RCC 7860 (cell line): ENCODE measurements at regions not wholly inside any gene's neighbourhood (a gene's known extent, or its start where the extent isn't known, plus 50 kb on each side); places are given as distances from the start of the nearest gene placed in this dataset.
"Not testable (repeated sequence)": the region's sequence is repeated elsewhere in the genome, so short reads cannot be mapped to it uniquely, and the experiment has no call there.

ENCODE experiments used
- DNase-seq: peaks from one replicate; pipeline ENCODE4 v3.0.0-alpha.2; 2015; ENCODE audit warnings: low spot score
- FAIRE-seq: peaks from 2 replicates; lab custom pipeline; 2012; peaks lifted over from hg19 to GRCh38; lab: Jason Lieb, UNC

DNA sequence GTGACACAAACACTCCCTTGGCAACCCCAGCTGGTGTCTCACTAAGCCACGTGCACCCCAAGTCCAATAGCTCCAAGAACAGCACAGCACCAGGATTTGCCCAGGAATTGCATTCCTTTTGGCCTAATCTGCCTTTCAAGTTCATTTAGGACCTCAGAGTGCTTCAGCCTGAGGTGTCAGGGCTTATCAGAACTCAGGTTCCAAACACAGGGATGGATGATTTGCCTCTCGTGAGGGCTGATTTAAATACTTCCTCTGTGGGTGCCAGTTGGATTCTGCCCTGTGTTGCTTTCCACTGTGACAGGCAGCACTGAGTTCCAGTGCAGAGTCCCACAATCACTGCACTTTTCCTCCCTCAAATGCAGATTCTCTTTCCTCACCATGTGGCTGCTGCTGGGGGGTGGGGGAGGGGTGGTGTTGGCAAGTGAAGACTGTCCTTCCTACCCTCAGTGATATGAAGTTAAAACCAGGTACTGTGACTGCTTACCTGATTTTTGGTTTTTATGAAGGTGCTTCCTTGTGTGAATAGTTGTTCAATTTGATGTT lies 204.3 kb upstream of the STAC start:
- FAIRE-seq: no peak
- no peak for DNase-seq

DNA sequence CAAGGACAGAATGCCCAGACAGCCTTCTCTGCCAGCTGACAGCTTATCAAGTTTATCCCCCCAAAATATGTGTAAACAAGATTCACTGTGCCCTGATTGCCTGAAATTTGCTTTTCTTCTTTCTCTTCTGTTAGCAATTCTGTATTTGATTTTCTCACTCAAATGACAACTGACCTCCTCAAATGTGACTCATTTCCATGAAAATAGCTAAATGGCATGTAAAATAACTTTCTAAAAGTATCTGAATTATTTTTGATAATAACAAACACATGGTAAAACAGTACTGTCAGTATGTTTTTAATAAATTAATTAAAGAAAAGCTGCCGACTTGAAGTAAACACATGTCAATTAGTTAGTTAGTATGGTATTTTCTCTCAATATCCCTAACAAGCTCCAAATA lies 202.3 kb upstream of the STAC start:
- DNase-seq (no peak), FAIRE-seq (no peak)

DNA sequence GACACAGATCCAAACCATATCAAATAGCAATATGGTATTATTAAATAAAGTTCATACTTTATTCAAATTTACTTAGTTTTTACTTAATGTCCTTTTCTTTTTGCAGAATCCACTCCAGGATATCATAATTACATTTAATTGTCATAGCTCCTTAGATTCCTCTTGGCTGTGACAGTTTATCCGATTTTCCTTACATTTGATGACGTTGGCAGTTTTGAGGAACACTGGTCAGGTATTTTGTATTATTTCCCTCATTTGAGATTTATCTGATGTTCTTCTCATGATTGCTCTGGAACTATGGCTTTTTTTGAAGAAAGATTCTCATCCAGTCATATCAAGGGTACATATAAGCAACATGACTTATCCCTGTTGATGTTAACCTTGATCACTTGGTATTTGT lies 198.3 kb upstream of the STAC start:
- DNase-seq (no peak), FAIRE-seq (no peak)

DNA sequence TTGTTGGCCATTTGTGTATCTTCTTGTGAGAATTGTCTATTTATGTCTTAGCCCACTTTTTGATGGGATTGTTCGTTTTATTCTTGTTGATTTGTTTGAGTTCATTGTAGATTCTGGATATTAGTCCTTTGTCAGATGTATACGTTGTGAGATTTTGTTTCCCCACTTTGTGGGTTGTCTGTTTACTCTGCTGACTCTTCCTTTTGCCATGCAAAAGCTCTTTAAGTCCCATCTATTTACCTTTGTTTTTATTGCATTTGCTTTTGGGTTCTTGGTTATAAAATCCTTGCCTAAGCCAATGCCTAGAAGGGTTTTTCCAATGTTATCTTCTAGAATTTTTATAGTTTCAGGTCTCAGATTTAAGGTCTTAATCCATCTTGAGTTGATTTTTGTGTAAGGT lies 193.1 kb upstream of the STAC start:
- not testable (repeated sequence) for FAIRE-seq, DNase-seq

DNA sequence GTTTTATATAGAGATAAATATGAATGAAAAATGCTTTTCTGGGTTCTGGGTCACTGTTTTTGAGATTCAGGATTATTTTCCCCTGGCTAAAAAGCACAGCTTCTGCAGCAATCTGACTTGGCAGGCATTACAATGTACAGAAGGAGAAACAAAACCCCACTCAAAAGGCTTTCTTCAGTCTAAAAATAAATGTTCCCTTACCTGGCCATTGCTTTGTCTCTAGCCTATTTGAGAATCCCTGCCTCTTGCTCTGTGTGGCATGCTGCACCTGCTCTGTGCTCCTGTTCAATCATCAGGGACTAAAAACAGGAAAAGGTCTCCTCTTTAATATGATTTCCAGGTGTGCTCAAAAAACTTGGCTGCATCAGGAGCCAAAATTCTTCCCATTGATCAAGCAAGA lies 187.4 kb upstream of the STAC start:
- DNase-seq (no peak), FAIRE-seq (no peak)

DNA sequence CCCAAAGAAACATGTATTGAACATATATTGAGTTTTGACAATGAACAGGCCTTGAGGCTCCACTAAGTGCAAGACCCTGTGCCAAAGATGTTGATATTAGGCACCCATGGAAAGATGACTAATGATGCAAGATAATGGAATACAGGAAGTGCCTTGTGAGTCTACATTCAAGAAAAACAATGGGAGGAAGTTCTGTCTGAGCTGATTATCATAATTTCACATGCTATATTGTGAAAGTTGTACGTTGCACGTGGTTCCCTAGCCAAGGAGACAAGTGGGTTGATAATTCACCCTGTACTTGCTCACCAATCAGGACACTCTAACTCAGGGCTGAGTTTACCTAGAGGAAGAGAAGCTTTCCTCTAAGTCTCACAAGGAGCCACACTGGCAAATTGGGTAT lies 186.9 kb upstream of the STAC start:
- FAIRE-seq (no peak), DNase-seq (no peak)

DNA sequence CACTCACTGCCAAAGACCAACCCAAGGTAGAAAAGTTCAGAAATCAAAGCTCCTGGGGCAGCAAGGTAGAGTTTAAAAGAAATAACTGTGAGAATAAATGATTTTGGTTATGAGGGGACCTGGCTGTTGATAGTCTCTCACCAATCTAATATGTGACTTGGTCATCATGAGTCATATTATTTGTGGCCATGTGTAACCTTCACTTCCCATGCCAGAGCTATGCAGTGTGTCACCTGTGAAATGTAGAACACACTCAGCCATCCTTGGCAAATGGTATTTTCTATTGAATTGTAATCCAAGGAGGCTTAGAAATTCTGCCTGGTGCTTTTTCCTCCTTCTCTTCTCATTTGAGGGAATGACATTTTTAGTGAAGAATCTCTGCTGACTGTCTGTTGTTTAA lies 184.2 kb upstream of the STAC start:
- peak; percentile 70 for FAIRE-seq

DNA sequence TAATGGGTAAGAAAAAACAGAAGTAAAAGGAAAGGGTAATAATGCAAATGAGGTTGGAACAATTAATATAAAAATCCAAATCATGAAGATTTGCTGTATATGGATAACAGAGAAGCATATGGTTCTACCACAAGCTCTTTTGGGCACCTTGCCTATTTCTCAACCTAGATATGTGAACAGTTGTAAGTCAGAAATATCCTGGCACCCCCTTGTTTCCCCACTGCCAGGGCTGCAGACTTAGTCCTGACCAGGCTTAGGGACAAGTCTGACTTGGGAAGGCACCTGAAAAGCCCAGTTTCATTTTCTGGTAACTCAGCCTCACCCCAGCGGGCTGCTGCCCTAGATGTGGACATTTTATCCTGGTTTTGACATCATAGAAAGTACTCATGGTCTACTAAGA lies 183.2 kb upstream of the STAC start:
- DNase-seq: no peak
- FAIRE-seq: no peak

More for the DNA sequence above, 184.2 kb upstream of the STAC start:
- peak; percentile 60 for DNase-seq

DNA sequence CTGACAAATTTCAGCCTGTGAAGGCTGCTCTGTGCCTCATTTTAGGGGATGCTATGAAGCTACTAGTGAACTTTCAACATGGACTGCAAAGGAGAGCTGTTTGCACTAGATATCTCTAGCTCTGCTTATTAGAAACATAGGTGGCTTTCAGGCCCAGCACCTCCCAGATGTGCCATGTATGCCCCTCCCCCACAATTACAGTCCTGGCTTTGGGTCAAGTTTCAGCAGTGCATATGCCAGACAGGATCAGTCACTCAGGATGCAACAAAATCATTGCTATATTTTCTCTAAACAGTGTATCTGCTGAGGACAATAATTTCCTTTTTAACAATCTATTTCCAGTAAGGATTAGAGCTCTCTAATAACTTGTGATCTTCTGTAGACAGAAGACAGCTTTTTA lies 178.8 kb upstream of the STAC start:
- FAIRE-seq (no peak), DNase-seq (no peak)

DNA sequence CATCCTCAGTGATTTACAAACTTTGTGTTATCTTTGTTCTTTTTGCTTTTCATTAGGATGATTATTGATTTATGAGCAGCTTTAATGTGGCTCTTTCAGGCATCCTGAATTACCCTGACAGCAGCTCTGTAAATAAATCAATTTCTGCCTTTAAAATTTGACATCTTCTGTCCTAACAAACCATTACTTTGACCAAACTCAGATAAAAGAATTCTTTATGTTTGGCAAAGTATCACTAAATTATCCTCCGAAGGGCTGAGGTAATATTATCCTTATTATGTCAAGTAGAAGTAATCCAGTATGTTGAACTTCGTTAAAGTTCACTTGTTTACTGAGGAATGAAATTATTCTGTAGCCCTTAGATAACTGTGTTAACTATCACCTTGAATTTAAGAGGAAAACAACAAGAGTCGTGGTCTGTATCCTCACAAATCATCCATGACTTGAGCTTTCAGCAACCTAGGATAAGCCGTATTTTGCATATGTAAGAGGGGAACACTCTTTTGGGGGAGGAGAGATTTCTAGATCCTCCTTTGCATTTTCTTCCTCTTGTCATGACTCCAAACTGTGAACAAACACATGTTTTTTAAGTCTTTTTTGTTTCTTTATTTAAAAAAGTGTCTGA lies 173.2 kb upstream of the STAC start:
- FAIRE-seq: no peak
- no peak for DNase-seq

DNA sequence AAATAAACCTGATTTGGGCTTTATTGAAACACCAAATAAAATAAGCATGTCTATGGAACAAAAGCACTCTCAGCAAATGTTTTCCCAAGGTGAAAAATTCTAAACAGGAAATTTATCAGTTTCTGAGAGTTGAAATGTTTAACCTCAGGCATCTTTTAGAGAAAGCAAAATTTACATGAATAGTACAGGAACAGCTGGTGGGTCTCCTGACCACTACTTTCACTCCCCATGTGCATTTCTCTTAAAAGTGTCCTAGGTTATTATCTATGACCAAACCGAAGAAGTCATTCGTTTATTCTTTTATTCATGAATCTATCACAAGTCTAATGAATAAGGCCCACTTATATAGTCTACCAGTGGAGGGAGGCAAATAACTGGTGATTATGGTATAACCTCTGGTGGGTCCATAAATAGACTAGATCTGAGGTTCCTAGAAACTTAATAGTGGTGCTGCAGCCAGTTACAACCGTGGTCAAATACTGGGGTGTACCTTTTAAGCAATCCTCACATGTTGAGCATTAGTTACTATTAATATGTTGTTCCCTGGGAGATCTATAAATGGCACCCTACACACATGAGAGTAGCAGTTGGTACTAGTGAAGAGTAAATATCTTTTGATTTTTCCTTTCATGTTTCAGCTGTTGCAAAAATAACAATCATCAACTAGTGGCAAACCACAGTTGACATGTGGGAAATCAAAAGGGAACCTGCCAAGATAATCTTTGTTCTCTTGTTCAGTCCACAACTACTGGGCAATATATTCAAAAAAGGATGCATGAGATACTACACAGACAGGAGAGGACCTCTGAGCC lies 169.3 kb upstream of the STAC start:
- DNase-seq: no peak
- FAIRE-seq: no peak

DNA sequence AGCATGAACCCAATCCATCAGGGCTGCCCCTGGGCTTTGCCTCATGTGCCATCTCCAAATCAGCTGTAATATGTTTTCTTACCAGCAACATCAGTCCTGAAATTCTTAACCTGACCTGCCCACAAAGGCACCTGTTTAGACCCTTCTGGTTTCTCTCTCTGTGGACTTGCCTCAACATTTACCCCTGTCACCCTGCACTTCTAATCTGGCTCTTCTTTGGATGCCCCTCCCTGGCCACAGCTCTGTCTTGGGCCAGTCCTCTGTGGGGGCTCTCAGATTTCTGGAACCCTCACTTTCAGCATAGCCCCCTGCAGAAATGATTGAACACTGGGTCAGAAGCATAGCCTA lies 168.7 kb upstream of the STAC start:
- no peak for DNase-seq
- FAIRE-seq: no peak

DNA sequence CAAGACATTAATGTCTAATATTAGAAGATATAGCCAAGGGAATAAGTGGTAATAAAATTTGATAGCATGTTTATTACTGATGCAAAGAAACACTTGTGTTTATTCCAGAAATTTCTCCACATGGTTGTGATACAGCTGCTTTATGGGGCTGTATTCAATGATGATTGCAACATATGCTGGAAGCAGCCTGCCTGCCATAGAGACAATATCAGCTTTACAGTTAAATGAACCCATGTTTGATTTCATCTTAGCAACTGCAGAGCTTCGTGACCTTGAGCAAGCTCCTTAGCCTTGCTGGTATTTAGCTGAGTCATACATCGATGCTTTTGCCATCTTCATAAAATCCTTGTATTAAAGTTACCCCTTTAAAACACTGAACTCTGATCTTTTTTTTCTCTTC lies 168.1 kb upstream of the STAC start:
- FAIRE-seq: no peak

DNA sequence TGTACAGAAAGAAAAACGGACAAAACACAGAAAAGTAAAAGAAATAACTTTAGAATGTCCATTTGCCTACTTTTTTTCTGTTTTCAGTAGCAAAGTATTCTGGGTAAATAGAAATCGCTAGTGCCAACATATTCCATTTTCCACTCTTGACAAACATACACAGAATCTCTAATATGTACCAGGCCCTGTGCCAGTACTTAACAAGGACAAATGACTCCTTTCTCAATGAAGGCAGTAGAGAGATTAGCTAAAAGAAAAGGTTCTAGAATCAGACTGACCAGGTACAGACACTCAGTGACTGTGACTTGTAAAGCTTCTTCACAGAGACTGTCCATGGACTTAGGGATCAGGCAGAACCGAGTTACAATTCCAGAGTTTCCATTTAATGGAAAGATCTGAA lies 165.8 kb upstream of the STAC start:
- FAIRE-seq (no peak), DNase-seq (no peak)

More for the DNA sequence above, 168.1 kb upstream of the STAC start:
- peak; percentile 7 for DNase-seq

DNA sequence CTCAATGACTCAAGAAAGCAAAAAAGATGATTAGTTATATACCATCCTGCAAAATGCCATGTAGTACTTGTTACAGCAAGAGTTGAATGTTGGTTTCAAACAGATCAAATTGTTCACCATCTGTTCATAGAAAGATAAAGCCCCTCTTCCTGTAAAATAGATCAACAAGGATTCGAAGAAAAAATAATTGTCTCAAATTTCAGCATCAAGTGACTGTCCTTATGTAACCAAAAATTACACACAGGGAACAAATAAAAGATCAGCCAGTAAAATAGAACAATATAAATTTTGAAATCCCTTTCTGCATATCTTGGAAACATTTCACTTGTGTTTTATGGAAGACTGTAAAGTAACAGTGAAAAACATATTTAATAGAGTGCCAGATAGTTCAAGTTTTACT lies 165.1 kb upstream of the STAC start:
- FAIRE-seq: no peak
- no peak for DNase-seq

DNA sequence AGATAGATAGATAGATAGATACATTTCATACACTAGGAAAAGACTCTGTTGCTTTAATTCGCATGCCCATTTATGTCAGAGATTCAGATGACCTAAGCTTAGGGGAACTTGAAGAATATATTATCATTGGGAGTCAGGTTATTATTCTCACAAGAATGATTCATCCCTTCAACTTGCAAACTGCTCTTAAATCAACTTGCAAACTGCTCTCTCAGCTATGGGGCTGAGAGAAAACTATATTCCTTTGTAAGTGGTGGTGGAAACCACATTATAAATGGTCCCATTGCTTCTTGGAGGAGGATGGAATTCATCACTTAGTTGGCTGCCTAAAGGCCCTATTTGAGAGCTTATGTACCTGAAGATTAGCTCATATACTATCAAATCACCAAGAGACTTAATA lies 160.9 kb upstream of the STAC start:
- DNase-seq: peak; percentile 54
- no peak for FAIRE-seq

DNA sequence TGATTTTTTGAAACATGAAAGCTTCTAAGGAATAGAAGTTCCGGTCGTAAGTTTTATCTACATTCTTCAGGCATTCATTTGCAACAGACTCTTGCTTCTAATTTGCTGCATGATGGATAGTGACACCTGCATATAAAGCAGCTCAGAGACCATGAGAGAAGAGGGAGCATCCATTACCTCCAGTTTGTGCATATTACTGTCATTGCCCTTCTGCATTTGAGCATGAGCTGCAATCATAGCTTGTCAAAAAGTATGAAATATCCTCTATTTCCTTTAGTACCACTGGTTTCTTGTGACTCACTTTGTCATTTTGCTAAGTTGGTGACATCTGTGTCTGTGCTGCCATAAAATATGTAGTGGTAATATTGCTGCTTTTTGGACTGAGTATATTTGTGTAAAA lies 160.1 kb upstream of the STAC start:
- FAIRE-seq (no peak), DNase-seq (no peak)

DNA sequence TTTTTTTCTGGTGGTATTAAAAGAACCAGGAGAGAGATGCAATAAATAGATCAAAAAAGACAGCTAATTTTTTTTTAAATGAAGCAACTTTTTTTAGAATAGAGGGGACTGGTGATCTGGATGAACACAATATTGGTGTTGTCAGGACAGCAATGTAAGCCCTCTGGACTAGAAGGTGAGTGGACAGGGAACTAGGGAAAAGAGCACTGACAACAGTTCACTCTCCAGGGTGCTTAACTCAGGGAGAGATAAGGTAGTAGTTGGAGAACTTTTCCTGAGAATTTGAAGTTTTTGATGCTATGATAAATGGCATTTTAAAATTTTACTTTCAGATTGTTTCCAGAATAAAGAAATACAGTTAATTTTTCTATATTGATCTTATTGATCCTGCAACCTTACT lies 158.3 kb upstream of the STAC start:
- DNase-seq: no peak
- FAIRE-seq: no peak

DNA sequence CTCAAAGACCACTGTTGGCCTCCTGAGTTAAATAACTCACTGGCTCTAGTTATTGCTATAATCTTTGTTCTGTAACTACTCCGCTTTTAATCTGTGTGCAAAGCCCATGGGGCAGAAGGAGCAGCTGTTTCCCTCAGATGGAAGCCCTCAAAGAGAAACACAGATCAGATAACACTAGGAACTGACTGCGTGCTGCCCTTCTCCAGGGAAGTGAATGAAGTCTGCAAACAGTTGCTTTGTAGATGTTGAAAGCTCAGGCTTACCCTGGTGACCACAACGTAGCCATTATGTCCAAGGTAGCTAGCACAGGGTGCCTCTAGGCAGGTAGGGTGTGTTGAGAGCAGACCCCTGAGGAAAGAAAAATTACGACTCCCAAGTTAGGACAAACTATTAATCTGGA lies 152.3 kb upstream of the STAC start:
- DNase-seq: no peak
- no peak for FAIRE-seq

DNA sequence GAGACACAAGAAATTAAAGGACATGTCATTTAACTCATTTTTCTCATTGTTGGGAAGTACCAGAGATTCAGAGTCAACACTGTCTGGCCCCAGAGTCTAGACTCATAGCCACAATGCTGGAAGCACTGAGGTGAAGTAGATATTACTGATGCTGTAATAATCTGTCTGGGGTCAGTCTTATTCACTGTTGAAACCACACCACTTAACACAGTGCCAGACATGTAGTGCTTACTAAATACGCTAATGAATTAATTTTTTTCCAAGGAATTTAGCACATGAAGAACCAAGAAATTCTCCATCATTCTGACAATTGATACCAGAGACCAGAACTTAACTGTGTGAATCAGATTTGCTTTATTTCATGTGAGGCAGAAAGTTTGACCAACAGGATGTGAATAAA lies 150.8 kb upstream of the STAC start:
- FAIRE-seq (no peak), DNase-seq (no peak)

DNA sequence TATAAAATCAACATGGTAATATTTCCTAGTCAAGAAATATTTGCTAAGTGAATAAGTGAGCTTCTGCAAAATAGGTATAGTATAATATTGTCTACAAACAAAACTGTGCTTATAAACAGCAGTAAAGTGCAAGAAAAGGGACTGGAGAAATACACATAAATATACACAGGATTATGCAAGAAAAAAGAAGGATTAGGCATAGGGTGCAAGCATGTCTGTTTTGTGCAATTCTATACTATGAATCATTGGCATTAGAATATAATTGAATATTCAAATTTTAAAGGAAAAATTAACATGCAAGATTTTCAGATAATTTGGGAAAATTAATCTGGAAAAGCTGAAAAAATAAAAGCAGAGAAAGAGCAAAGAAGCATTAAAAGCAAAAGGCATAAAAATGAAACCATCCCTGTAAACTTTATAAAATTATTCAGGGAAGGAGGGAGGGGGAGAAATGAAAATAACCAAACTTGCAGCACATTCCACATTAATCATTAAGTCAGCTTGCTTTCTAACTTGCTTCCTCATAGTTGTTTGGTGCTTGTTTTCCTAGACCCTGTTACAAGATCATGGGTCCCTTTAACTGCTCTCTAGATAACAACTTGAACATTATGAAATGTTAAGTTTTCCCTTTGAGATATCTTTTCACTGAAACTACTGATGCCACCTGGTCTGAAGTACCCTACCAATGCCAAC lies 147.4 kb upstream of the STAC start:
- no peak for FAIRE-seq
- DNase-seq: no peak

DNA sequence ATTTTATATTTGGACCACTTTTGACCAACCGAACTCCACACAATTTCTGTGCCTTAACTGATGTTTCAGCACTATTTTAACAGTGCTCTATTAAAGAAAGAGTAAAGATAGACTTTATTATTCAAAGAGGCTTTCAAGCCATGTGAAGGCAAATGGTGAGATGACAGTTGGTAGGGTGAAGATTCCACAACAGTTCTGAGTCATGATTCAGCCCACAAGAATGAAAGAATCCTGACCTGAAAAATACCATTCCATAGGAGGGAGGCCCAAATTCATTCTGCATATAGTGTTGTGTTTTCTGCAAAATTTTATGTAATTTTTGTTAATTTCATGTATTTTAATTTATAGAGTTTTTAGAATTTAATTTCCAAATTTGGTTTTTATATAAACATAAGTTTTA lies 135.6 kb upstream of the STAC start:
- DNase-seq (peak; percentile 68), FAIRE-seq (peak; percentile 94)
